ENCODE measurements at regions not wholly inside any gene's neighbourhood (a gene's known extent, or its start where the extent isn't known, plus 50 kb on each side); places are given as distances from the start of the nearest gene placed in this dataset.

- TF ChIP-seq CTCF (IDR thresholded peaks at IDR 0.05; ENCODE audit: insufficient read depth, low read length, poor library complexity, severe bottlenecking) = no peak
- TF ChIP-seq EZH2phosphoT487 (conservative IDR thresholded peaks at IDR 0.05; ENCODE audit: low read length) = no peak
Observed at GRCh38 chr2:82109418-82109817, 1804.9 kb upstream of the LRRTM1 start.

Data from SU-DHL-6 (cell line).